H1 (cell line): ENCODE measurements at regions not wholly inside any gene's neighbourhood (a gene's known extent, or its start where the extent isn't known, plus 50 kb on each side); places are given as distances from the start of the nearest gene placed in this dataset.

ENCODE experiments used
- CTCF ChIA-PET: fragments of 300-600 bp; sonication (Branson Sonifier 250); formaldehyde crosslinking; loops from one replicate; lab custom pipeline; 2021; ENCODE audit not compliant: partially characterized antibody; lab: Charles Lee
- POLR2A ChIA-PET: fragments of 300-600 bp; sonication (Branson Sonifier 250); formaldehyde crosslinking; loops from one replicate; lab custom pipeline; 2021; ENCODE audit warnings: inconsistent platforms; ENCODE audit not compliant: partially characterized antibody; lab: Charles Lee
- DNase-seq, 2 experiments: peaks; one replicate each; pipeline versions ENCODE4 v3.0.0 to v3.0.0-alpha.2; 2010 to 2022; ENCODE audit warnings: low spot score in 2 of 2, low read depth in 1 of 2, mixed read lengths in 1 of 2
- FAIRE-seq: peaks from 2 replicates; lab custom pipeline; 2011; peaks lifted over from hg19 to GRCh38; lab: Jason Lieb, UNC
- H2AFZ ChIP-seq: 2 replicates; pipeline ENCODE4 v1.8.1; 2012; ENCODE audit warnings: low read length, inconsistent platforms
- H2AK5ac ChIP-seq: 2 replicates; pipeline ENCODE4 v1.6.1; 2013; ENCODE audit warnings: low read depth, low read length
- H2BK120ac ChIP-seq: replicated peaks from 2 replicates; pipeline ENCODE3; 2013; ENCODE audit warnings: low read depth, low read length, inconsistent platforms
- H2BK12ac ChIP-seq: 2 replicates; pipeline ENCODE4 v1.6.1; 2013; ENCODE audit warnings: low read depth, low read length
- H2BK15ac ChIP-seq: 2 replicates; pipeline ENCODE4 v1.6.1; 2013; ENCODE audit warnings: low read length
- H2BK20ac ChIP-seq: 2 replicates; pipeline ENCODE4 v1.6.1; 2013; ENCODE audit warnings: low read length
- H2BK5ac ChIP-seq: 2 replicates; pipeline ENCODE4 v1.6.1; 2013; ENCODE audit warnings: low read depth, low read length
- H3K14ac ChIP-seq: 2 replicates; pipeline ENCODE4 v1.6.1; 2013; ENCODE audit warnings: inconsistent platforms; ENCODE audit not compliant: insufficient read length
- H3K18ac ChIP-seq: 2 replicates; pipeline ENCODE4 v1.6.1; 2013; ENCODE audit warnings: low read length; ENCODE audit errors: extremely low read depth
- H3K23ac ChIP-seq: 2 replicates; pipeline ENCODE4 v1.6.1; 2013; ENCODE audit warnings: inconsistent platforms; ENCODE audit not compliant: insufficient read length
- H3K23me2 ChIP-seq: 2 replicates; pipeline ENCODE4 v1.6.1; 2013; ENCODE audit warnings: low read depth, low read length
- H3K27ac ChIP-seq: 2 replicates; pipeline ENCODE4 v1.6.1; 2011; ENCODE audit warnings: low read depth, low read length, inconsistent platforms
- H3K27me3 ChIP-seq, 4 experiments: replicated peaks in 1 of 4; 1 replicate in 1 of 4; 2 replicates in 3 of 4; pipeline versions ENCODE4 v1.6.1 to v1.8.1; 2011 to 2013; ENCODE audit warnings: low read length in 3 of 4, mild to moderate bottlenecking in 3 of 4, inconsistent platforms in 2 of 4, mixed read lengths in 2 of 4, moderate library complexity in 1 of 4; ENCODE audit not compliant: control insufficient read depth in 3 of 4, insufficient read depth in 3 of 4; ENCODE audit errors: extremely low read depth in 1 of 4
- H3K36me3 ChIP-seq, 4 experiments: 2 replicates each; pipeline versions ENCODE4 v1.6.1 to v1.8.1; 2011 to 2013; ENCODE audit warnings: mild to moderate bottlenecking in 4 of 4, low read length in 3 of 4, moderate library complexity in 2 of 4, control low read depth in 1 of 4, inconsistent platforms in 1 of 4; ENCODE audit not compliant: insufficient read depth in 4 of 4, control insufficient read depth in 2 of 4
- H3K4ac ChIP-seq: replicated peaks from 2 replicates; pipeline ENCODE3; 2013; ENCODE audit warnings: low read length, low read depth, mixed read lengths, inconsistent platforms; ENCODE audit not compliant: insufficient read length
- H3K4me1 ChIP-seq, 4 experiments: replicated peaks in 1 of 4; 1 replicate in 1 of 4; 2 replicates in 3 of 4; pipeline versions ENCODE4 v1.6.1 to v1.8.1; 2011 to 2013; ENCODE audit warnings: low read length in 3 of 4, inconsistent platforms in 2 of 4, mixed read lengths in 1 of 4; ENCODE audit not compliant: insufficient read depth in 4 of 4, control insufficient read depth in 3 of 4
- H3K4me2 ChIP-seq, 2 experiments: 2 replicates each; pipeline versions ENCODE4 v1.6.1 to v1.8.1; 2011 to 2013; ENCODE audit warnings: low read depth in 2 of 2, low read length in 2 of 2, control low read depth in 1 of 2, inconsistent platforms in 1 of 2, mild to moderate bottlenecking in 1 of 2; ENCODE audit not compliant: insufficient read depth in 1 of 2
- H3K4me3 ChIP-seq, 4 experiments: fragments of 200-600, 300-600 bp in 1 of 4; sonication (generic), shearing (Covaris generic), sonication (Bioruptor Twin) in 1 of 4; 2 replicates each; pipeline versions ENCODE4 v1.5.1 to v1.8.1; 2011 to 2016; ENCODE audit warnings: low read length in 4 of 4, low read depth in 3 of 4, control low read depth in 2 of 4, inconsistent platforms in 2 of 4, mild to moderate bottlenecking in 2 of 4, mixed read lengths in 1 of 4, moderate library complexity in 1 of 4; ENCODE audit not compliant: insufficient read depth in 2 of 4; ENCODE audit errors: extremely low read depth in 1 of 4
- H3K56ac ChIP-seq: replicated peaks from 2 replicates; pipeline ENCODE3; 2013; ENCODE audit warnings: low read depth, mild to moderate bottlenecking, mixed read lengths, low read length, inconsistent platforms; ENCODE audit not compliant: insufficient read length
- H3K79me1 ChIP-seq: 2 replicates; pipeline ENCODE4 v1.6.1; 2013; ENCODE audit warnings: low read depth, low read length, control low read depth
- H3K79me2 ChIP-seq, 2 experiments: 2 replicates each; pipeline versions ENCODE4 v1.6.1 to v1.8.1; 2012 to 2013; ENCODE audit warnings: low read length in 2 of 2, mild to moderate bottlenecking in 2 of 2, inconsistent platforms in 1 of 2; ENCODE audit not compliant: insufficient read depth in 2 of 2, control insufficient read depth in 1 of 2
- H3K9ac ChIP-seq, 4 experiments: replicated peaks in 1 of 4; 1 replicate in 1 of 4; 2 replicates in 3 of 4; pipeline versions ENCODE4 v1.6.1 to v1.8.1; 2011 to 2013; ENCODE audit warnings: low read depth in 3 of 4, low read length in 3 of 4, control low read depth in 2 of 4, mild to moderate bottlenecking in 2 of 4, moderate library complexity in 2 of 4, inconsistent platforms in 1 of 4; ENCODE audit errors: extremely low read depth in 1 of 4
- H3K9me3 ChIP-seq, 2 experiments: 2 replicates each; pipeline versions ENCODE4 v1.6.1 to v1.8.1; 2012 to 2013; ENCODE audit warnings: mild to moderate bottlenecking in 2 of 2, moderate library complexity in 2 of 2, control low read depth in 1 of 2, inconsistent platforms in 1 of 2, low read depth in 1 of 2, low read length in 1 of 2, mixed read lengths in 1 of 2; ENCODE audit not compliant: insufficient read depth in 2 of 2
- H4K20me1 ChIP-seq, 2 experiments: replicated peaks in 1 of 2; 2 replicates each; pipeline versions ENCODE3 to v1.8.1; 2011 to 2013; ENCODE audit warnings: inconsistent platforms in 2 of 2, low read length in 2 of 2, mild to moderate bottlenecking in 1 of 2; ENCODE audit not compliant: insufficient read depth in 2 of 2, control insufficient read depth in 1 of 2
- H4K5ac ChIP-seq: 2 replicates; pipeline ENCODE4 v1.6.1; 2013; ENCODE audit warnings: low read length, low read depth, mixed read lengths, inconsistent platforms; ENCODE audit not compliant: insufficient read length
- H4K8ac ChIP-seq: 2 replicates; pipeline ENCODE4 v1.8.0; 2013; ENCODE audit warnings: mild to moderate bottlenecking, moderate library complexity, low read length, inconsistent platforms; ENCODE audit not compliant: insufficient read depth; ENCODE audit errors: extremely low read depth
- H4K91ac ChIP-seq: replicated peaks from 2 replicates; pipeline ENCODE3; 2013; ENCODE audit warnings: low read length, mixed read lengths, inconsistent platforms; ENCODE audit not compliant: insufficient read length
- RNF2 ChIP-seq: fragments of 200-900, 300-1000 bp; sonication (generic); IDR thresholded peaks from 2 replicates; pipeline ENCODE4 v1.7.1; 2016; ENCODE audit warnings: borderline replicate concordance, low read depth, mild to moderate bottlenecking, antibody characterized with exemption, low read length; ENCODE audit not compliant: poor library complexity, severe bottlenecking; ENCODE audit errors: missing control alignments
- TCF12 ChIP-seq: IDR thresholded peaks from 2 replicates; pipeline ENCODE4 v1.6.1; 2011; ENCODE audit warnings: low read depth, mild to moderate bottlenecking, low read length
- USF2 ChIP-seq: IDR thresholded peaks from 2 replicates; pipeline ENCODE4 v1.6.1; 2011; ENCODE audit warnings: low read length, improper control_type of control experiment
- WGBS, 2 experiments: shearing (Covaris generic) in 1 of 2; methylation state at CpG; one replicate each; pipeline versions ENCODE4 v1.1.6 to v1.1.7; 2013 to 2015; ENCODE audit warnings: low lambda C conversion rate in 2 of 2, mixed read lengths in 2 of 2, inconsistent platforms in 1 of 2, low coverage in 1 of 2, missing lambda C conversion rate in 1 of 2; ENCODE audit not compliant: insufficient replicate concordance in 2 of 2, insufficient coverage in 1 of 2, insufficient read length in 1 of 2; ENCODE audit errors: extremely low coverage in 1 of 2, missing lambda C conversion rate in 1 of 2; 5-methylcytosine and 5-hydroxymethylcytosine counted together

GRCh38 chr1:78240755-78241154, 195.0 kb downstream of the GIPC2 start:
- DNase-seq (no peak), FAIRE-seq (no peak)
- Histone ChIP-seq H2AK5ac (no peak overlapping the region), H2BK5ac (no peak overlapping the region), H3K36me3 (no peaks in the 10 kb centered on the region; a peak in 1 of 8 replicates), H3K4me1 (peaks cover 0 to 4% (median 4%) of the 10 kb centered on the region in 4 experiments; a peak in 2 of 7 replicates), H3K18ac (no peak overlapping the region), H3K27ac (no peak overlapping the region), H3K9ac (no peak overlapping the region), H3K4ac (no peak overlapping the region), H2BK120ac (no peak overlapping the region), H4K20me1 (peaks cover 0 to 7% of the 10 kb centered on the region in 2 experiments), H3K4me3 (no peak overlapping the region), H2BK15ac (no peak overlapping the region), H3K79me2 (no peaks in the 10 kb centered on the region), H3K14ac (no peak overlapping the region), H2AFZ (no peak overlapping the region), H3K79me1 (no peaks in the 10 kb centered on the region), H2BK20ac (no peak overlapping the region), H3K23me2 (no peaks in the 10 kb centered on the region), H3K4me2 (no peak overlapping the region), H4K8ac (no peak overlapping the region), H3K23ac (no peak overlapping the region), H4K5ac (no peak overlapping the region), H3K9me3 (no peaks in the 10 kb centered on the region; a peak in 1 of 4 replicates), H2BK12ac (no peak overlapping the region), H3K56ac (no peak overlapping the region), H4K91ac (no peak overlapping the region), H3K27me3 (peaks cover 43 to 67% (median 54%) of the 10 kb centered on the region in 4 experiments)
- ChIA-PET POLR2A (no interaction called here), CTCF (interaction anchor here (0.7 to 1.7 kb wide), 3 partner anchors 8 to 57 kb away, joined by 3 to 5 read pairs (median 3); no protein-coding TSS in a partner anchor)
- 74% methylated on average over 3 of the region's 3 CpGs; no CpG with 5 or more reads in 1 of the 2 experiments for WGBS, 2 experiments
- TF ChIP-seq RNF2 (no peak), USF2 (no peak), TCF12 (no peak)
